ENCODE measurements at regions not wholly inside any gene's neighbourhood (a gene's known extent, or its start where the extent isn't known, plus 50 kb on each side); places are given as distances from the start of the nearest gene placed in this dataset.
"Not testable (repeated sequence)": the region's sequence is repeated elsewhere in the genome, so short reads cannot be mapped to it uniquely, and the experiment has no call there.

GRCh38 chr6:3615391-3616380 lies 135.8 kb downstream of the PXDC1 start:
- Mint-ChIP-seq H3K36me3 (ENCODE audit: insufficient read depth, unreplicated experiment) (no peaks in the 10 kb centered on the region), H3K27me3 (ENCODE audit: insufficient read depth, unreplicated experiment) (no peaks in the 10 kb centered on the region), H3K4me1 (ENCODE audit: low read depth, unreplicated experiment) (peaks cover 6% of the 10 kb centered on the region), H3K9me3 (ENCODE audit: unreplicated experiment) (no peaks in the 10 kb centered on the region), H3K4me3 (ENCODE audit: unreplicated experiment) (no peak overlapping the region), H3K27ac (ENCODE audit: unreplicated experiment) (no peak overlapping the region)
- H3K4me1 ChIP-seq = no peaks in the 10 kb centered on the region
- DNase-seq = no peak
- H3K36me3 ChIP-seq (ENCODE audit: control insufficient read depth, insufficient read depth, low read length) = no peaks in the 10 kb centered on the region
- no TSS peak for BruUV-seq (replicated peaks)
- H3K27me3 ChIP-seq (replicated peaks; ENCODE audit: control insufficient read depth, insufficient read depth, low read length) = no peaks in the 10 kb centered on the region
- H3K9me3 ChIP-seq = no peaks in the 10 kb centered on the region
- intact Hi-C loops (cut with micrococcal nuclease; ENCODE audit: unreplicated experiment) = no loop called here
- ChIA-PET CTCF (no interaction called here), POLR2A (no interaction called here)
- TF ChIP-seq CTCF (IDR thresholded peaks at IDR 0.05; ENCODE audit: insufficient read depth in 1 of 2, low read depth in 1 of 2, low read length in 1 of 2, severe bottlenecking in 1 of 2, unreplicated experiment in 1 of 2) = no peak
- H3K4me3 ChIP-seq (ENCODE audit: low read depth, low read length) = no peak overlapping the region

- intact Hi-C loops (cut with micrococcal nuclease; ENCODE audit: unreplicated experiment) = no loop called here
- no peak for DNase-seq
- Histone ChIP-seq H3K9me3 (no peaks in the 10 kb centered on the region), H3K27me3 (replicated peaks; ENCODE audit: control insufficient read depth, insufficient read depth, low read length) (no peaks in the 10 kb centered on the region), H3K36me3 (ENCODE audit: control insufficient read depth, insufficient read depth, low read length) (no peaks in the 10 kb centered on the region), H3K4me3 (ENCODE audit: low read depth, low read length) (no peak overlapping the region), H3K4me1 (no peaks in the 10 kb centered on the region)
- H3K36me3 Mint-ChIP-seq (ENCODE audit: insufficient read depth, unreplicated experiment) = no peaks in the 10 kb centered on the region
- H3K4me1 Mint-ChIP-seq (ENCODE audit: low read depth, unreplicated experiment) = peaks cover 6% of the 10 kb centered on the region
- H3K9me3 Mint-ChIP-seq (ENCODE audit: unreplicated experiment) = no peaks in the 10 kb centered on the region
- BruUV-seq (replicated peaks) = no TSS peak
- H3K4me3 Mint-ChIP-seq (ENCODE audit: unreplicated experiment) = no peak overlapping the region
- ChIA-PET CTCF (interaction anchor here (0.5 kb wide), 1 partner anchor 488 kb away, joined by 3 read pairs; no protein-coding TSS in a partner anchor), POLR2A (no interaction called here)
- TF ChIP-seq CTCF (IDR thresholded peaks at IDR 0.05; ENCODE audit: insufficient read depth in 1 of 2, low read depth in 1 of 2, low read length in 1 of 2, severe bottlenecking in 1 of 2, unreplicated experiment in 1 of 2) = no peak
- H3K27ac Mint-ChIP-seq (ENCODE audit: unreplicated experiment) = no peak overlapping the region
- H3K27me3 Mint-ChIP-seq (ENCODE audit: insufficient read depth, unreplicated experiment) = no peaks in the 10 kb centered on the region
Measured at GRCh38 chr6:3614918-3615317, 136.6 kb downstream of the PXDC1 start.

- H3K27me3 ChIP-seq (replicated peaks; ENCODE audit: control insufficient read depth, insufficient read depth, low read length); H3K27me3 Mint-ChIP-seq (ENCODE audit: insufficient read depth, unreplicated experiment); H3K4me3 ChIP-seq (ENCODE audit: low read depth, low read length); DNase-seq; H3K27ac Mint-ChIP-seq (ENCODE audit: unreplicated experiment); H3K9me3 Mint-ChIP-seq (ENCODE audit: unreplicated experiment); H3K4me1 Mint-ChIP-seq (ENCODE audit: low read depth, unreplicated experiment); H3K4me1 ChIP-seq; H3K4me3 Mint-ChIP-seq (ENCODE audit: unreplicated experiment); H3K36me3 Mint-ChIP-seq (ENCODE audit: insufficient read depth, unreplicated experiment); BruUV-seq (replicated peaks); CTCF ChIA-PET; H3K9me3 ChIP-seq; H3K36me3 ChIP-seq (ENCODE audit: control insufficient read depth, insufficient read depth, low read length); POLR2A ChIA-PET; intact Hi-C loops (cut with micrococcal nuclease; ENCODE audit: unreplicated experiment): not testable (repeated sequence)
Measured at GRCh38 chr6:3613565-3613964, 137.9 kb downstream of the PXDC1 start.

All from Caco-2 (cell line).